HG02970 (cell line): ENCODE measurements at regions not wholly inside any gene's neighbourhood (a gene's known extent, or its start where the extent isn't known, plus 50 kb on each side); places are given as distances from the start of the nearest gene placed in this dataset.

ENCODE experiments used
- ATAC-seq: cut with Tn5 transposase; IDR thresholded peaks from one replicate; pipeline ENCODE4 v1.9.1; 2021; ENCODE audit warnings: mild to moderate bottlenecking, moderate library complexity, moderate number of reproducible peaks; ENCODE audit not compliant: unreplicated experiment, low FRiP score

GRCh38 chr10:106217627-106218026, 946.9 kb downstream of the SORCS1 start:
- ATAC-seq: no peak

- no peak for ATAC-seq
Observed at GRCh38 chr10:106216085-106216484, 948.4 kb downstream of the SORCS1 start.

- no peak for ATAC-seq
Observed at GRCh38 chr10:106214243-106214642, 950.3 kb downstream of the SORCS1 start.

GRCh38 chr10:106213493-106213892, 951.0 kb downstream of the SORCS1 start:
- ATAC-seq: no peak

- ATAC-seq: no peak
Observed at GRCh38 chr10:106198275-106198674, 966.2 kb downstream of the SORCS1 start.

- ATAC-seq: no peak
Observed at GRCh38 chr10:106189292-106189691, 975.2 kb downstream of the SORCS1 start.

GRCh38 chr10:106185951-106186350, 978.6 kb downstream of the SORCS1 start:
- ATAC-seq: no peak

- no peak for ATAC-seq
Observed at GRCh38 chr10:106183041-106183440, 981.5 kb downstream of the SORCS1 start.

GRCh38 chr10:106182542-106182941, 982.0 kb downstream of the SORCS1 start:
- no peak for ATAC-seq

- ATAC-seq: no peak
Observed at GRCh38 chr10:106181501-106181900, 983.0 kb downstream of the SORCS1 start.

- ATAC-seq: no peak
Observed at GRCh38 chr10:106179430-106179829, 985.1 kb downstream of the SORCS1 start.

GRCh38 chr10:106175760-106176377, 988.6 kb downstream of the SORCS1 start:
- no peak for ATAC-seq

- ATAC-seq: no peak
Observed at GRCh38 chr10:106173838-106174237, 990.7 kb downstream of the SORCS1 start.

GRCh38 chr10:106169241-106169640, 995.3 kb downstream of the SORCS1 start:
- no peak for ATAC-seq

GRCh38 chr10:106167946-106168345, 996.6 kb downstream of the SORCS1 start:
- ATAC-seq: no peak

- ATAC-seq: no peak
Observed at GRCh38 chr10:106158241-106158640, 1006.3 kb downstream of the SORCS1 start.

GRCh38 chr10:106147021-106147420, 1017.5 kb downstream of the SORCS1 start:
- ATAC-seq: no peak

- ATAC-seq: no peak
Observed at GRCh38 chr10:106139915-106140314, 1024.6 kb downstream of the SORCS1 start.

GRCh38 chr10:106136175-106136574, 1028.3 kb downstream of the SORCS1 start:
- no peak for ATAC-seq

- no peak for ATAC-seq
Observed at GRCh38 chr10:106134326-106135000, 1030.0 kb downstream of the SORCS1 start.

GRCh38 chr10:106133451-106133850, 1031.1 kb downstream of the SORCS1 start:
- no peak for ATAC-seq

GRCh38 chr10:106132956-106133355, 1031.5 kb downstream of the SORCS1 start:
- ATAC-seq: no peak
